DOHH2 (cell line): ENCODE measurements at regions not wholly inside any gene's neighbourhood (a gene's known extent, or its start where the extent isn't known, plus 50 kb on each side); places are given as distances from the start of the nearest gene placed in this dataset.

ENCODE experiments used
- CTCF ChIP-seq: fragments of 200-600 bp; sonication (generic); IDR thresholded peaks from one replicate; pipeline ENCODE4 v1.5.1; 2014; ENCODE audit warnings: antibody characterized with exemption, mild to moderate bottlenecking, low read depth, low read length; ENCODE audit not compliant: poor library complexity, severe bottlenecking
- EZH2phosphoT487 ChIP-seq: fragments of 200-600 bp; sonication (generic); IDR thresholded peaks from 2 replicates; pipeline ENCODE4 v1.6.1; 2017; ENCODE audit warnings: borderline replicate concordance, mild to moderate bottlenecking, antibody characterized with exemption, low read length, moderate library complexity, mixed read lengths

- TF ChIP-seq CTCF = no peak
- TF ChIP-seq EZH2phosphoT487 = no peak
Observed at GRCh38 chr18:4549164-4549872, 94.2 kb upstream of the DLGAP1 start.
